Activated CD4-positive, alpha-beta T cell treated with anti-CD3 and anti-CD28 coated beads for 48 hours (primary cell): ENCODE measurements at regions not wholly inside any gene's neighbourhood (a gene's known extent, or its start where the extent isn't known, plus 50 kb on each side); places are given as distances from the start of the nearest gene placed in this dataset.

Experiments used
- DNase-seq: peaks from one replicate; pipeline ENCODE4 v3.0.0-alpha.2; 2020

GRCh38 chr3:174408310-174408709 is 450.8 kb upstream of the NAALADL2 start:
- DNase-seq, result no peak

- no peak for DNase-seq
These were observed 449.9 kb upstream of the NAALADL2 start for GRCh38 chr3:174409086-174409743.

- DNase-seq, result no peak
These were observed 445.8 kb upstream of the NAALADL2 start for GRCh38 chr3:174413062-174413912.

- DNase-seq, result no peak
These were observed 444.2 kb upstream of the NAALADL2 start for GRCh38 chr3:174414902-174415301.

GRCh38 chr3:174417573-174417972 is 441.6 kb upstream of the NAALADL2 start:
- DNase-seq, result no peak

GRCh38 chr3:174419216-174419615 is 439.9 kb upstream of the NAALADL2 start:
- no peak for DNase-seq

GRCh38 chr3:174423936-174424335 is 435.2 kb upstream of the NAALADL2 start:
- DNase-seq, result no peak

GRCh38 chr3:174424656-174425055 is 434.5 kb upstream of the NAALADL2 start:
- DNase-seq, result no peak

- DNase-seq, result no peak
These were observed 433.7 kb upstream of the NAALADL2 start for GRCh38 chr3:174425422-174425821.

- no peak for DNase-seq
These were observed 428.1 kb upstream of the NAALADL2 start for GRCh38 chr3:174430986-174431385.

- no peak for DNase-seq
These were observed 427.4 kb upstream of the NAALADL2 start for GRCh38 chr3:174431717-174432116.

GRCh38 chr3:174436367-174436766 is 422.8 kb upstream of the NAALADL2 start:
- no peak for DNase-seq

GRCh38 chr3:174438501-174439145 is 420.5 kb upstream of the NAALADL2 start:
- DNase-seq, result no peak

GRCh38 chr3:174439331-174440252 is 419.5 kb upstream of the NAALADL2 start:
- DNase-seq, result no peak

GRCh38 chr3:174440253-174440701 is 418.9 kb upstream of the NAALADL2 start:
- DNase-seq, result no peak

- peak; percentile 78 for DNase-seq
These were observed 418.2 kb upstream of the NAALADL2 start for GRCh38 chr3:174440741-174441587.

- no peak for DNase-seq
These were observed 417.4 kb upstream of the NAALADL2 start for GRCh38 chr3:174441588-174442301.

- no peak for DNase-seq
These were observed 416.8 kb upstream of the NAALADL2 start for GRCh38 chr3:174442302-174442682.

GRCh38 chr3:174444391-174444790 is 414.7 kb upstream of the NAALADL2 start:
- no peak for DNase-seq

- no peak for DNase-seq
These were observed 401.4 kb upstream of the NAALADL2 start for GRCh38 chr3:174457758-174458157.

- no peak for DNase-seq
These were observed 398.3 kb upstream of the NAALADL2 start for GRCh38 chr3:174460831-174461230.
